ENCODE measurements at regions not wholly inside any gene's neighbourhood (a gene's known extent, or its start where the extent isn't known, plus 50 kb on each side); places are given as distances from the start of the nearest gene placed in this dataset.

DNA sequence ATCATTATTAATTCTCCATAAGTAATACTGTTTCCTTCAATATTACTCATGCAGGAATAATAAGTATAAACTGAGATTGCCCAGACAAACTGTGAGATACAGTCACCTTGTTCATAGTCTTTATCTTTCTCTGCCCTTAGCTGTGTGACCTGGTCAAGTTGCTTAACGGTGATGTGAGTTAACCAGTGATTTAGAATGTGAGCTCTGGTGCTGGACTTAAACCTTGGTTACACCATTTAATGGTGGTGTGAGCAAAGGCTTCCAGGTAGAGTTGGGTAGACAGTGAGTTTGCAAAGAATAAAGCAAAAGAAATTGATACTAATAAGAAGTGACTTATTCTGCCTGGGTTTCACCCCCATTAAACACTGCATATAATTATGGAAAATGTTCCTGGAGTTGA lies 86.2 kb upstream of the DEFB112 start:
- intact Hi-C loops (cut with DNase I) = no loop called here
- 82% methylated on average over 1 of the region's 1 CpG for WGBS, 2 donors
- no peak for DNase-seq

DNA sequence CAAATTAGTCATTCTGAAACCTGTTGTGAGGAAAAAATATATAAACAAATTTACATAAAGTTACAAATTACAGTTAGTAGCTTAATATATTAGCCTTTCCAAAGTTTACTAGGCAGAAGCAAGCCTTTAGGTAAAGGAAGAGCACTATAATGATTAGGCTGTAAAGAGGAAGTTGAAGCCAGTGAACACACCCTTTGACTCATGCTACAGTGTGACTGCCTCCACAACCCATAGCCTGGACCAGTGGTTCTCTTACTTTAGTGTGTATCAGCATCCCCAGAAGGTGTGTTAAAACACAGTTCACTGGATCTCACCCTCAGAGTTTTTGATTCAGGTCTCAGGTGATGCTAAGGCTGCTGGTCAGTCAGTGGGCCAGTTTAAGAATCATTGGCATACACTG lies 91.4 kb upstream of the DEFB112 start:
- no peak overlapping the region for H3K27ac ChIP-seq
- H3K9me3 ChIP-seq = no peaks in the 10 kb centered on the region
- H3K4me3 ChIP-seq = no peak overlapping the region
- no peak for DNase-seq
- intact Hi-C loops (cut with DNase I) = no loop called here
- no peaks in the 10 kb centered on the region for H3K4me1 ChIP-seq
- H3K27me3 ChIP-seq = no peaks in the 10 kb centered on the region
- H3K36me3 ChIP-seq = no peaks in the 10 kb centered on the region
- TF ChIP-seq, protein P1, sequence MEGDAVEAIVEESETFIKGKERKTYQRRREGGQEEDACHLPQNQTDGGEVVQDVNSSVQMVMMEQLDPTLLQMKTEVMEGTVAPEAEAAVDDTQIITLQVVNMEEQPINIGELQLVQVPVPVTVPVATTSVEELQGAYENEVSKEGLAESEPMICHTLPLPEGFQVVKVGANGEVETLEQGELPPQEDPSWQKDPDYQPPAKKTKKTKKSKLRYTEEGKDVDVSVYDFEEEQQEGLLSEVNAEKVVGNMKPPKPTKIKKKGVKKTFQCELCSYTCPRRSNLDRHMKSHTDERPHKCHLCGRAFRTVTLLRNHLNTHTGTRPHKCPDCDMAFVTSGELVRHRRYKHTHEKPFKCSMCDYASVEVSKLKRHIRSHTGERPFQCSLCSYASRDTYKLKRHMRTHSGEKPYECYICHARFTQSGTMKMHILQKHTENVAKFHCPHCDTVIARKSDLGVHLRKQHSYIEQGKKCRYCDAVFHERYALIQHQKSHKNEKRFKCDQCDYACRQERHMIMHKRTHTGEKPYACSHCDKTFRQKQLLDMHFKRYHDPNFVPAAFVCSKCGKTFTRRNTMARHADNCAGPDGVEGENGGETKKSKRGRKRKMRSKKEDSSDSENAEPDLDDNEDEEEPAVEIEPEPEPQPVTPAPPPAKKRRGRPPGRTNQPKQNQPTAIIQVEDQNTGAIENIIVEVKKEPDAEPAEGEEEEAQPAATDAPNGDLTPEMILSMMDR (IDR thresholded peaks at IDR 0.05) = no peak
- no peak for TF ChIP-seq POLR2A (IDR thresholded peaks at IDR 0.05)

More for the DNA sequence above, 86.2 kb upstream of the DEFB112 start:
- no peaks in the 10 kb centered on the region for H3K4me1 ChIP-seq
- H3K36me3 ChIP-seq = no peaks in the 10 kb centered on the region
- H3K4me3 ChIP-seq = no peak overlapping the region
- TF ChIP-seq, protein P1 (IDR thresholded peaks at IDR 0.05) = no peak
- no peak for TF ChIP-seq POLR2A (IDR thresholded peaks at IDR 0.05)
- H3K27ac ChIP-seq = no peak overlapping the region
- H3K9me3 ChIP-seq = no peaks in the 10 kb centered on the region
- peaks cover 0 to 4% (median 0%) of the 10 kb centered on the region in 4 donors for H3K27me3 ChIP-seq

DNA sequence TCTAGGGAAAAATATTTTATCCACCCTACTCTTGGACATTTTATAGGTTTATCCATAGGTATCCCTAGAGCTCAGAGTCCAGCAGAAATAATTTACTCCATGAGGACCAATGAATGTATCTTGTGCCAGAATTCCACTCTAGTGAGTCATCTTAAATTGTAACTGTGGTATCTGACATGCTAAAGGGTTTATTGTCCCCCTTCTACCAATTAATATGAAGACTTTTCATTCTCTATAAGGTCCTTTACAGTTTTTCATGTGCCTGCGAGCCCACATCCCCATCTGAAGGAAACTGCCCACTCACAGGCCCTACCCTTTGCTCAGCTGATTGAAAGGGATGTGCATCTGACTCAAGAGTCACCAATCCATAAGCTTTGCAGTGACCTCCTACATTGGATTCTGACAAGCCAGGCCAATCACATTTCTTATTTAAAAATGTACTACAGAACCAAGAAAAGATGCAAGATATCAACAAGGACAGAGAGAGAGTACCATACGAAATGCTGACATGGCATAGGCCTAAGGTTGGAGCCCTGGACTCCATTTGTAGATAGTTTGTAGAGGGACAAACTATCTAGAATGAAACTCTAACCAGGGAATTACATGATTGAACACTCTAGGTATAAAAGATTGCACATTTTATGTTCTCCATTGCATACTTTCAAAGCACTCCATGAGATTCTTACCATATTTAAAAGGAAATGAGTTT lies 93.4 kb upstream of the DEFB112 start:
- Histone ChIP-seq H3K27me3 (no peaks in the 10 kb centered on the region), H3K4me3 (no peak overlapping the region), H3K27ac (no peak overlapping the region), H3K4me1 (no peaks in the 10 kb centered on the region), H3K9me3 (no peaks in the 10 kb centered on the region), H3K36me3 (no peaks in the 10 kb centered on the region)
- intact Hi-C loops (cut with DNase I) = no loop called here
- WGBS, 2 donors = 47 to 58% methylated on average over 2 of the region's 2 CpGs
- no peak for DNase-seq
- TF ChIP-seq POLR2A (IDR thresholded peaks at IDR 0.05) = no peak
- TF ChIP-seq, protein P1 (IDR thresholded peaks at IDR 0.05) = no peak

DNA sequence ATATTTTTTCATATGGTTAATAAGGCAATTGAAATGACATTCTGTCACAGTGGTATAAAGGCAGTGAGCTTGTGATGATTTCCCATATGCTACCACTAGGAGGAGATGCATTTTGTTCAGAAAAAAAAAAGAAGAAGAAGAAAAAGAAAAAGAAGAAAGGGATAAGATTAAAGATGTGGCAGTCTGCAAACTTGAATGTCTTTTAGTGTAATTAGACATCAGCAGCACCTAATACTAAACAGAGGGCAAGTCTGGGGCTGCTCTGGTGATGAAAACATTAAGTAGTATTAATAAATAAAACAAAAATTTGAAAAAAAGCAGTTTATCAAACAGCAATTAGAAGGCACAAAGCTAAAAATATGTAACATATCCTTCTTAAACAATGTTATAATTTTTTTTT lies 95.4 kb upstream of the DEFB112 start:
- no peaks in the 10 kb centered on the region for H3K9me3 ChIP-seq
- H3K4me1 ChIP-seq = no peaks in the 10 kb centered on the region
- no peak for DNase-seq
- intact Hi-C loops (cut with DNase I) = no loop called here
- TF ChIP-seq POLR2A (IDR thresholded peaks at IDR 0.05) = no peak
- TF ChIP-seq, protein P1 (IDR thresholded peaks at IDR 0.05) = peak in 1 of 6 experiments; percentile 30
- H3K27me3 ChIP-seq = no peaks in the 10 kb centered on the region
- H3K36me3 ChIP-seq = no peaks in the 10 kb centered on the region
- H3K27ac ChIP-seq = no peak overlapping the region
- H3K4me3 ChIP-seq = no peak overlapping the region

DNA sequence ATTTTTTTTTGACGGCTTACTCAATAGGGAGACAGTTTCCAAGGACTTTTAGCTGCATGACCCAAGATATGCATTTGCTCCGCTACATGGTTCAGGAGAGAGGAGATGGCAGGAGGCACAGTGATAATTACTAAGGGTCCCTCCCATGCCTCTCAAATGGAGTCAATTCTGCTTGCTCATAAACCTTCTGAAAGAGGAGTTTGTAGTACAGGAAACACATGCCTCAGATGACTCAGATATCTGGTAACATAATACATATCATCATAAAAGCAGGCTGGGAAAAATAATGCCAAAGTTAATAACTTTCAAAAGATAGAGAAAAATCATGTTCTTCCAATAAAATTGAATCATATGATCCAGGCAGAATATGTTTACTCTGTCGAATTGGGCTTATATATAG lies 97.6 kb upstream of the DEFB112 start:
- TF ChIP-seq, protein P1 (IDR thresholded peaks at IDR 0.05) = no peak
- DNase-seq = no peak
- no peak overlapping the region for H3K27ac ChIP-seq
- 72 to 84% methylated on average over 3 of the region's 3 CpGs for WGBS, 2 donors
- no peaks in the 10 kb centered on the region for H3K36me3 ChIP-seq
- H3K4me3 ChIP-seq = no peak overlapping the region
- intact Hi-C loops (cut with DNase I) = no loop called here
- H3K27me3 ChIP-seq = no peaks in the 10 kb centered on the region
- no peaks in the 10 kb centered on the region for H3K9me3 ChIP-seq
- no peaks in the 10 kb centered on the region for H3K4me1 ChIP-seq

Data from esophagus squamous epithelium (tissue), 5 donors.